Lung (tissue), 11 donors: ENCODE measurements at regions not wholly inside any gene's neighbourhood (a gene's known extent, or its start where the extent isn't known, plus 50 kb on each side); places are given as distances from the start of the nearest gene placed in this dataset.
A peak's percentile ranks its signal among the peaks of the same experiment; 100 is the strongest.

Experiments
- ATAC-seq: fragments of 200-7000 bp; cut with Tn5 transposase; one replicate; pipeline ENCODE4 v1.9.1; 2020; ENCODE audit warnings: moderate number of reproducible peaks; ENCODE audit not compliant: insufficient read depth, low FRiP score
- DNase-seq, 3 donors: peaks; one replicate each; pipeline ENCODE4 v3.0.0-alpha.2; 2013 to 2017
- H3K27ac ChIP-seq, 2 donors: one replicate each; pipeline ENCODE4 v1.5.1; 2013; ENCODE audit warnings: mild to moderate bottlenecking in 2 of 2, moderate library complexity in 2 of 2, control low read depth in 1 of 2, inconsistent platforms in 1 of 2, low read depth in 1 of 2, low read length in 1 of 2
- H3K27me3 ChIP-seq, 3 donors: one replicate each; pipeline ENCODE4 v1.5.1; 2013; ENCODE audit warnings: low read length in 2 of 3; ENCODE audit not compliant: control insufficient read depth in 3 of 3, insufficient read depth in 3 of 3
- H3K36me3 ChIP-seq, 4 donors: one replicate each; pipeline ENCODE4 v1.5.1; 2013; ENCODE audit warnings: low read length in 4 of 4, mild to moderate bottlenecking in 1 of 4, moderate library complexity in 1 of 4; ENCODE audit not compliant: control insufficient read depth in 4 of 4, insufficient read depth in 4 of 4
- H3K4me1 ChIP-seq, 5 donors: one replicate each; pipeline ENCODE4 v1.5.1; 2013; ENCODE audit warnings: low read length in 5 of 5, mild to moderate bottlenecking in 2 of 5, moderate library complexity in 1 of 5; ENCODE audit not compliant: control insufficient read depth in 5 of 5, insufficient read depth in 5 of 5
- H3K4me3 ChIP-seq: one replicate; pipeline ENCODE4 v1.5.1; 2013; ENCODE audit warnings: mild to moderate bottlenecking, control low read depth, moderate library complexity
- H3K9ac ChIP-seq, 2 donors: one replicate each; pipeline ENCODE4 v1.5.1; 2013; ENCODE audit warnings: low read length in 2 of 2, control low read depth in 1 of 2; ENCODE audit not compliant: insufficient read depth in 1 of 2
- H3K9me3 ChIP-seq, 4 donors: one replicate each; pipeline ENCODE4 v1.5.1; 2013; ENCODE audit warnings: low read length in 3 of 4, mild to moderate bottlenecking in 1 of 4, moderate library complexity in 1 of 4; ENCODE audit not compliant: control insufficient read depth in 4 of 4, insufficient read depth in 3 of 4
- WGBS, 2 donors: extraction: QIAGEN DNeasy Blood & Tissue Kit; methylation state at CpG; one replicate each; pipeline ENCODE4 v1.1.7; 2013; 5-methylcytosine and 5-hydroxymethylcytosine counted together
- TF ChIP-seq, protein P1 (sequence below): IDR thresholded peaks from 2 replicates; pipeline ENCODE4 v1.5.1; 2012; ENCODE audit warnings: mild to moderate bottlenecking; ENCODE audit errors: control extremely low read depth, extremely low read depth
- donor health status: control.
- donor health status: control.
- donor health status: Bipolar disorder and iron deficiency.
- donor health status: healthy.
- donor health status: DM: yes; HTN: yes; CAD: no.

DNA sequence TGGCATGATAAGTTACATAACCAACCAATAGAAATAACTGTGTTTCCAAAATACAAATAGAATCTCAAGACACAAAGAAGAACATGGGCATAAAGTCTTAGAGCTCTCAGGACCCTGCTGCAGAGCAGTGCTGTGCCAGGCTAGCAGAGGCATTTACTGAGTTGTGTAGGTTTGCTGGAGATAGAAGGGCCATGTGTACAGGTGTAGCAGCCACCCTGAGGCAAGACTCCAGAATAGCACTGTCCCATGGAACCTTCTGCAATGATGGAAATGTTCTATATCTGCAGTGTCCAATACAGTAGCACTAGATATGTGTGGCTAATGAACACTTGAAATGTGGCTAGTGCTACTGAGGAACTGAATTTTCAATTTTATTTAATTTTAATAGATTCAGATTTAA lies 267.0 kb upstream of the UMPS start:
- peaks cover 0 to 35% (median 0%) of the 10 kb centered on the region in 5 donors for H3K4me1 ChIP-seq
- H3K27me3 ChIP-seq, result no peaks in the 10 kb centered on the region
- no peaks in the 10 kb centered on the region for H3K9me3 ChIP-seq
- TF ChIP-seq, protein P1, sequence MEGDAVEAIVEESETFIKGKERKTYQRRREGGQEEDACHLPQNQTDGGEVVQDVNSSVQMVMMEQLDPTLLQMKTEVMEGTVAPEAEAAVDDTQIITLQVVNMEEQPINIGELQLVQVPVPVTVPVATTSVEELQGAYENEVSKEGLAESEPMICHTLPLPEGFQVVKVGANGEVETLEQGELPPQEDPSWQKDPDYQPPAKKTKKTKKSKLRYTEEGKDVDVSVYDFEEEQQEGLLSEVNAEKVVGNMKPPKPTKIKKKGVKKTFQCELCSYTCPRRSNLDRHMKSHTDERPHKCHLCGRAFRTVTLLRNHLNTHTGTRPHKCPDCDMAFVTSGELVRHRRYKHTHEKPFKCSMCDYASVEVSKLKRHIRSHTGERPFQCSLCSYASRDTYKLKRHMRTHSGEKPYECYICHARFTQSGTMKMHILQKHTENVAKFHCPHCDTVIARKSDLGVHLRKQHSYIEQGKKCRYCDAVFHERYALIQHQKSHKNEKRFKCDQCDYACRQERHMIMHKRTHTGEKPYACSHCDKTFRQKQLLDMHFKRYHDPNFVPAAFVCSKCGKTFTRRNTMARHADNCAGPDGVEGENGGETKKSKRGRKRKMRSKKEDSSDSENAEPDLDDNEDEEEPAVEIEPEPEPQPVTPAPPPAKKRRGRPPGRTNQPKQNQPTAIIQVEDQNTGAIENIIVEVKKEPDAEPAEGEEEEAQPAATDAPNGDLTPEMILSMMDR, result no peak
- H3K27ac ChIP-seq, result no peak overlapping the region
- no peak overlapping the region for H3K4me3 ChIP-seq
- H3K9ac ChIP-seq, result no peak overlapping the region
- H3K36me3 ChIP-seq, result peaks cover 0 to 15% (median 3%) of the 10 kb centered on the region in 4 donors
- ATAC-seq (no peak), DNase-seq (no peak)

DNA sequence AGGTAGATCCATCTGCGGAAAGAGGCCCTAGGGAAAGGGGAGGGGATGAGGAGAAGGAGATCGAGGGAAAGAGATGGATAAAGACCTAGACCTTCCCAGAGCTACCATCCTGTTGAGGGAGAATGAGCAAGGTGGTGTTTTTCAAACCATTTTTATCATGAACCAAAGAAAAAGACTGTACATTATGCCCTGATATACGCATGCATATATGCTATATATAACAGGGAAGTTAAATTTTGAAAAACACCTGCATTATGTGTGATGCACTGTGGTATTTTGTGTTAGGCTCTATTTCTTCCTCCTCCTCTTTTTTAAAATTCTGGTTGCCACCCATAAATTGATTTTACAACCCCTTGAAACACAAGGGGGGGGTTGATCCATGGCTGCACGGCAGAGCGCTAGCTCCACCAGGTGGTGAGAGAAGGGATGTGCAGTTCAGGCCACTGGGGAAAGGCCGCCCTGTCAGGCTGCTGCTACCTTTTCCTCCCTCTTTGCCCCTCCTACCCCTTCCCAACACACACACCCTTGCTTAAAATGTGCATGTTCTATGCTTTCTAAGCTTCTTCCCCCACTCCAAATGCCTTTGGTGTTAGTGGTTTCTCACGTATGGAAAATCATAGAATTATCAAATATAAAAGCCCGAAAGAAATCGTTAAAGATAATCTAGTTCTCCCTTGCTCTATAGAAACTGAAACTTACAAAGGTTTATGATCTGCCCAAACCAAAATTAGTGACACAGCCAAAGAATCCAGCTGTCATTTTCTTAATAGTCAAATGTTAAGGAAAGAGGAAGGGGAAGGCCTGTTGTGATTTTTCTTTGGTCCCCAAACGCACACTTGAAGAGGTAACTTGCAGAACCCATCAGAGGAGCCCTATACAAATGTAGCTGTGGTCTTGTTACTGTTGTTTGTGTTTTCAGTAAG lies 262.0 kb upstream of the UMPS start:
- 66 to 68% methylated on average over 10 of the region's 10 CpGs for WGBS, 2 donors
- ATAC-seq (peak; percentile 82), DNase-seq (peak; percentile 60 to 73 (median 63))
- H3K9ac ChIP-seq, result no peak overlapping the region
- H3K4me1 ChIP-seq, result peaks cover 0 to 11% (median 0%) of the 10 kb centered on the region in 5 donors
- H3K4me3 ChIP-seq, result no peak overlapping the region
- H3K36me3 ChIP-seq, result peaks cover 0 to 7% (median 0%) of the 10 kb centered on the region in 4 donors
- H3K9me3 ChIP-seq, result no peaks in the 10 kb centered on the region
- no peaks in the 10 kb centered on the region for H3K27me3 ChIP-seq
- TF ChIP-seq, protein P1, result peak; percentile 74
- H3K27ac ChIP-seq, result no peak overlapping the region

DNA sequence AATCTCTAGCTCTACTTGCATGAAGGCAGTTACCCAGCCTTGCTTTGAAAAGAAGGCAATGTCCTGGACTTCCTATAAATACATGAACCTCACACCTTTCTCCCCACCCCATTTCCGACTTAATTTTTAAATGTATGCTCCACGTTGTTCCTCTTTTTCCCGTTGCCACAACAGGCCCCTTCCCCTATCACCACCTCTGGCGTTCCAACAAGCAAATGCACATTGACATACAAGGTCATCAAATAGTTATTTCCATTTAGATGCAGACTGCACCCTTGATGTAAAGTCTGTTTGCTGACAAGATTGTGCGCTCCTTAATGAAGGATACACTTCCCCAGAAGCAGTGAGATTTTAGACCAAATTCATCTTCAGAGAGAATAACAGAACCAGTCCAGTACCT lies 260.7 kb upstream of the UMPS start:
- ATAC-seq, result no peak
- 45 to 71% methylated on average over 5 of the region's 5 CpGs for WGBS, 2 donors
- Histone ChIP-seq H3K36me3 (peaks cover 0 to 2% (median 0%) of the 10 kb centered on the region in 4 donors), H3K9me3 (no peaks in the 10 kb centered on the region), H3K9ac (no peak overlapping the region), H3K4me3 (no peak overlapping the region), H3K4me1 (peaks cover 0 to 11% (median 0%) of the 10 kb centered on the region in 5 donors), H3K27me3 (no peaks in the 10 kb centered on the region), H3K27ac (no peak overlapping the region)
- TF ChIP-seq, protein P1, result no peak
- DNase-seq, result no peak
